ENCODE measurements at regions not wholly inside any gene's neighbourhood (a gene's known extent, or its start where the extent isn't known, plus 50 kb on each side); places are given as distances from the start of the nearest gene placed in this dataset.

GRCh38 chr2:6067806-6068205, 375.6 kb downstream of the SOX11 start:
- H2AFZ ChIP-seq (ENCODE audit: low read length) = no peak overlapping the region
- no peak overlapping the region for H3K9ac ChIP-seq (ENCODE audit: low read depth, low read length, poor library complexity, severe bottlenecking)
- no peaks in the 10 kb centered on the region for H3K36me3 ChIP-seq (ENCODE audit: insufficient read depth, low read length)
- H3K9me2 ChIP-seq (replicated peaks; ENCODE audit: low read depth, low read length) = no peaks in the 10 kb centered on the region
- TF ChIP-seq EZH2phosphoT487 (IDR thresholded peaks at IDR 0.05; ENCODE audit: borderline replicate concordance) (no peak), CTCF (conservative IDR thresholded peaks at IDR 0.05; ENCODE audit: low read length) (no peak)
- no peaks in the 10 kb centered on the region for H3K79me2 ChIP-seq (ENCODE audit: insufficient read depth, low read length)
- no peak overlapping the region for H3K4me3 ChIP-seq (ENCODE audit: low read length, poor library complexity, severe bottlenecking)
- no peaks in the 10 kb centered on the region for H3K27me3 ChIP-seq (ENCODE audit: insufficient read depth, low read length, poor library complexity, severe bottlenecking)
- H4K20me1 ChIP-seq (ENCODE audit: insufficient read depth, low read length, poor library complexity, severe bottlenecking) = no peaks in the 10 kb centered on the region
- H3K9me3 ChIP-seq (ENCODE audit: insufficient read depth, low read depth, low read length) = no peaks in the 10 kb centered on the region
- H3F3A ChIP-seq (ENCODE audit: low read depth) = no peaks in the 10 kb centered on the region
- no peak overlapping the region for H3K4me2 ChIP-seq (ENCODE audit: low read depth, low read length, poor library complexity, severe bottlenecking)
- no peaks in the 10 kb centered on the region for H3K4me1 ChIP-seq (ENCODE audit: insufficient read depth, low read length, poor library complexity, severe bottlenecking)

DNA sequence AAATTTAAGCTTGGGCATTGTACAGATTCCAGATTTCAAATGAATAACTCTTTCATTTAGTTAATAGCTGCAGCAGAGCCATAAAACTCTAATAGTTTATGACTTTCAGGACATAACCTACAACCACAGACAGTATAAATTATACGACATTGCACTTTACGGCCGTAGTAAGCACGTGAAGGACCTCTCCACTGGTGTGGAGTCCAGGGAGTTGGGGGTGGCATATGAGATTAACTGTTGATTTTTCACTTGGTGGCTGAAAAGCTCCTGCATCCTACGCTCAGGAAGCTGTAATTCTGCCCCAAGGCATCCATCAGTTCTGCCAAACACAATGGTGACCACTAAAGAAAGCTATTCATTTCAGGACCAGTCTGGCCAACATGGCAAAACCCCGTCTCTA, 376.2 kb downstream of the SOX11 start:
- Histone ChIP-seq H3K9ac (ENCODE audit: low read depth, low read length, poor library complexity, severe bottlenecking) (no peak overlapping the region), H2AFZ (ENCODE audit: low read length) (no peak overlapping the region), H3K9me2 (replicated peaks; ENCODE audit: low read depth, low read length) (no peaks in the 10 kb centered on the region), H3K9me3 (ENCODE audit: insufficient read depth, low read depth, low read length) (no peaks in the 10 kb centered on the region), H3K4me3 (ENCODE audit: low read length, poor library complexity, severe bottlenecking) (no peak overlapping the region), H3K36me3 (ENCODE audit: insufficient read depth, low read length) (no peaks in the 10 kb centered on the region), H3F3A (ENCODE audit: low read depth) (no peaks in the 10 kb centered on the region), H3K4me1 (ENCODE audit: insufficient read depth, low read length, poor library complexity, severe bottlenecking) (no peaks in the 10 kb centered on the region), H3K79me2 (ENCODE audit: insufficient read depth, low read length) (no peaks in the 10 kb centered on the region), H3K27me3 (ENCODE audit: insufficient read depth, low read length, poor library complexity, severe bottlenecking) (no peaks in the 10 kb centered on the region), H3K4me2 (ENCODE audit: low read depth, low read length, poor library complexity, severe bottlenecking) (no peak overlapping the region), H4K20me1 (ENCODE audit: insufficient read depth, low read length, poor library complexity, severe bottlenecking) (no peaks in the 10 kb centered on the region)
- TF ChIP-seq CTCF (conservative IDR thresholded peaks at IDR 0.05; ENCODE audit: low read length) = no peak
- TF ChIP-seq EZH2phosphoT487 (IDR thresholded peaks at IDR 0.05; ENCODE audit: borderline replicate concordance) = no peak

DNA sequence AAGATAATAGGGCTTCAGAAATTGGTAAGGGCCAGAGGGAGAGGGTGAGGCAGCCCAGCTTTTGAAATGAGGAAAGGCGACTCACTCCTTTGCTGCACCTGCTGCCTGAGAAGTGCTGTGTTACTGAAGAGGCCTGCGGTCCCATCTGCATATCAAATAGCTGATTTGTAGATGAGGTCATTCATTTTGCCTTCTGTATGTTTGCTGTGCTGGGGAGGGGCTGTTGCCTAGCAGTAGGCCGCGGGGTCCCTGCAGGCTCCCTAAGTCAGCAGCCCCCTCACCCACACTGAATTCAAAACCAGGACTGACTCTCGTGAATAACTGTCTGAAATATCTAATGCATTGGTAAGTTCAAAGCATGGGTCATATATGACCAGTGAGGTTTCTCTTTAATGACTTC, 377.2 kb downstream of the SOX11 start:
- H3K9me3 ChIP-seq (ENCODE audit: insufficient read depth, low read depth, low read length) = no peaks in the 10 kb centered on the region
- H3K36me3 ChIP-seq (ENCODE audit: insufficient read depth, low read length) = no peaks in the 10 kb centered on the region
- no peaks in the 10 kb centered on the region for H4K20me1 ChIP-seq (ENCODE audit: insufficient read depth, low read length, poor library complexity, severe bottlenecking)
- no peaks in the 10 kb centered on the region for H3K9me2 ChIP-seq (replicated peaks; ENCODE audit: low read depth, low read length)
- H3K27me3 ChIP-seq (ENCODE audit: insufficient read depth, low read length, poor library complexity, severe bottlenecking) = no peaks in the 10 kb centered on the region
- no peaks in the 10 kb centered on the region for H3F3A ChIP-seq (ENCODE audit: low read depth)
- H3K4me3 ChIP-seq (ENCODE audit: low read length, poor library complexity, severe bottlenecking) = no peak overlapping the region
- H3K79me2 ChIP-seq (ENCODE audit: insufficient read depth, low read length) = no peaks in the 10 kb centered on the region
- H3K4me2 ChIP-seq (ENCODE audit: low read depth, low read length, poor library complexity, severe bottlenecking) = no peak overlapping the region
- H2AFZ ChIP-seq (ENCODE audit: low read length) = no peak overlapping the region
- no peak overlapping the region for H3K9ac ChIP-seq (ENCODE audit: low read depth, low read length, poor library complexity, severe bottlenecking)
- no peak for TF ChIP-seq CTCF (conservative IDR thresholded peaks at IDR 0.05; ENCODE audit: low read length)
- TF ChIP-seq EZH2phosphoT487 (IDR thresholded peaks at IDR 0.05; ENCODE audit: borderline replicate concordance) = no peak
- H3K4me1 ChIP-seq (ENCODE audit: insufficient read depth, low read length, poor library complexity, severe bottlenecking) = no peaks in the 10 kb centered on the region

Measured in Loucy (cell line).